ENCODE measurements at regions not wholly inside any gene's neighbourhood (a gene's known extent, or its start where the extent isn't known, plus 50 kb on each side); places are given as distances from the start of the nearest gene placed in this dataset.
"Not testable (repeated sequence)": the region's sequence is repeated elsewhere in the genome, so short reads cannot be mapped to it uniquely, and the experiment has no call there.

DNA sequence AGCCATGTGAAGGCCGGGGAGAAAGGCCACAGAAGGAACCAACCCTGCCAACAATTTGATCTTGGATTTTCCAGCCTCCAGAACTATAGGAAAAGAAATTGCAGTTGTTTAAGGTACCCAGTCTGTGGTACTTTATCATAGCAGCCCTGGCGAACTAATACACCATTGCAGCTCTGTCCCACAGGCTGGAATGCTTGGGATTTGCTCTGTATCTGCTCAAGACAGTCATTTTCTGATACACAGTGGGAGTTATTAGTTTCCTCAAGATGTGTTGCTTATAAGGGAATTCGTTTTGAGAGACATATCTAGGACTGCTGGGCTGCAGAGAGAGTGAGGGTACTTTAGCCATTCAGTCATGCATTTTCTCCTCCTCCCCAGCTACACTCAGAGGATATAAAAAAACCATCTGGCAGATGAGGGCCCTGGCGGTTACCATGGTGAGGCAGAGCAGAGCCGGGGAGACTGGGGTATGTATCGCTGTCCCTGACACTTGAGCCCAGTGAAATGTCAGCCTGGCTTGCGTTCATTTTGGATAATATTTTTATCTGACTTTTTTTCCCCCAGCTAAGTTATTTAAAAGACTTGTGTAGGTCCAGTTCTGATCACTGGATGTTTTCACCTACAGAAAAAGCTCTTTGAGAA, 104.6 kb downstream of the DIRAS3 start:
- DNase-seq: peak; percentile 92

DNA sequence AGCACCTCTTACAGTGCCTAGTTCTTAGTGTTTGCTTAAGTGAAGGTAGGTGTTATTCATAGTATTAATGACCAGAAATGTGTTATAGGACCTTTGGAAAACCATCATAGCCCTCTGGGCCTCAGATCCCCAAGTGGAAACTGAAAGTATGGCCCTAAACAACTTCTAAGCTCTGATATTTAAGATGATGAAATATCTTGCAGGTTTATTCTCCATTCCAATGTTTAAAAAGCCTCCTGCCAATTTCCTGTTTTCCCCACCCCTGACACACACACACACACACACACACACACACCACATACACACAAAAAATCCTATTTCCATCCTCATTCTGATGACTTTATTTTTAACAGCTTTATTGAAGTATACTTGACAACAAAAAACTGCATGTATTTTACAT, 108.2 kb downstream of the DIRAS3 start:
- no peak for DNase-seq

DNA sequence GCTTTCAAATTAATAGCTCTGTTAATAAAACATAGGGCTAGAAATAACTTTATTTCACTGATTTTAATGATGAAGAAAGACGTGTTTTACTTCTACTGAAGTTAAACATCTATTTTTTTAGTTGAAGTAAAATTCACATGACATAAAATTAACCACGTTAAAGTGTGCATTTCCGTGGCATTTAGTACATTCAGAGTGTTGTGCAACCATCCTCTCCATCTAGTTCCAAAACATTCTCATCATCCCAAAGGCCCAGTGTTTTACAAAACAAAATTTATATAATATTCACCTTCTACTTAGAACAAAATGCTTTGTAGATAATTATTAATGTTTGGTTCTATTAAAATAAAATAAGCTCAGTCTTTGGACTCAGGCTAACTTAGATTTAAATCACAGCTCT, 108.5 kb upstream of the GNG12 start:
- DNase-seq: no peak

DNA sequence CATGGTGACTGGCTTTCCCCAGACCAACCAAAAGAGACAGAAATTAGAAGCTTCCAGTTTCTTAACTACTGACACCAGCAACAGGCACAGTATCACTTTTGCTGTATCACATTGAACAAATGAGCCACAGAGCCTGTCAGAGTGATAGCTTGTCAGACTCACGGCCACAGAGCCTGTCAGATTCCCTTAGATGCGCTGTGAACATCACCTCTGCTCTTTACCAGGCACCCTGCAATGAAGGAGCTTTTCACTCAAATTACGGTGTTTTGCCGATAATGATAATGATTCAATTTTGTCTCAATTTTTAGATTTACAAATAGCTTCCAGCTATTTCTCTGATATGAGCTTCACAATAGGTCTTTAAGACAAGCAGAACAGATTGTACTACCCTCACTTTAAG, 107.9 kb upstream of the GNG12 start:
- DNase-seq: no peak

DNA sequence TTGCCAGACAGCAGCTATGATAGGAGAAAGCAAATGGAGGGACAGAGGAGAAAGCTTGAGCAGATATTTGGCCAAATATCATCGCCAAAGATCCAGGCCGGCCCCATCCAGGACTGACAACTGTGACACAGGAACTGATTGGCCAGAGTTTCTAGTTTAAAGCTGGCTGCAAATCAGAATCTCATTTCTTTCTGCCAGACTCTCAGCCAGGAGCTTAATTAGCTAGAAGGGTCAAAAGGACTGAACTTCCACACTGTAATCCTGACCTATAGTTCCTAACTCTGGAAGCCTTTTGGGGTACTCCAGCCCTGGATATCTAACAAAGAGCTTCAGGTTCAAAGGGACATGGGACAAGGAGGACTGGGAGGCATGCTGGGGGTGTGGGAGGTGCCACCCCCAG, 106.7 kb upstream of the GNG12 start:
- DNase-seq: no peak

DNA sequence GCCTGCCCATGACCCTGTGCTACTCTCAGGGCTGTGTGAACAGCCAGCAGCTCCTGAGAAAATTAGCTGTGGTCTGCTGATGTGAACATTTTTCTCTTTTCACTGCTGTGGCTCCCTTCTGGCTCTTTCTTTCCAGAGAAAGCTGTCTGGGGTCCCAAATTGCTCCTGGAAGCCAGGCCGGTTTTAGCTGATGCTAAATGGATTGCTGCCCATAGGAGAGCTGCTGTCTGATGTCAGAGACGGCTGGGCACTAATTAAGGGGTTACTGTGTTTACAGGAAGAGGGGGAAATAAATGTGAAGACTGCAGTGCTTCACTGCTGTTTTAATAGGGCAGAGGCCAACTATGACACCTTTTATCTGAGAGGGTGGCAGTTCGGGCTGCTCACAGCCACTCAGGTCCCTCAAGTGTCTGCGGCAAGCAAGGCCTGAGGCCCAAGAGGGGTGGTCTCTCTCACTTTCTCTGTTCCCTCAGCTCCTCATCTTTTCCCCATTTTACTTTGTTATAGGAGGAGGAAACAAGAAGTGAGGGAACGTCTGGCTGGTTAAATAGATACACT, 106.0 kb upstream of the GNG12 start:
- DNase-seq: no peak

DNA sequence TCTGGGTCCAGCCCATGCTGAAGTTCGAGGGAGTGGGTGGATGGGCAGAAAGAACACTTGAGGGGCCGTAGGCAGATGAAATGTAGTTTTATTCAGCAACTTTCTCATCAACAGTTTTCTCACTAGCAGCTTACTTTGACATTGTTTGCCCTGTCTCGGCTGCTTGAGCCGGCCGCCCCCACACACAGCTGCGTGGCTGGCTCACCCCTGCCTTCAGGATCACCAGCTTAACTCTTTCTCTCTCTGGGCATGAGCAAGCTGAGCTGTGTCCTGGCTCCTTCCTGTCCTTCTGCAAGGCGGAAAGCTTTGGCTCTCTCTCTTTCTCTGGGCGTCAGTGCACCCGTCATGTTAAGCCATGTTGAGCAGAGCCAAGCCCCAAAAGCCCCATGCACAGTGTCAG, 104.4 kb upstream of the GNG12 start:
- no peak for DNase-seq

DNA sequence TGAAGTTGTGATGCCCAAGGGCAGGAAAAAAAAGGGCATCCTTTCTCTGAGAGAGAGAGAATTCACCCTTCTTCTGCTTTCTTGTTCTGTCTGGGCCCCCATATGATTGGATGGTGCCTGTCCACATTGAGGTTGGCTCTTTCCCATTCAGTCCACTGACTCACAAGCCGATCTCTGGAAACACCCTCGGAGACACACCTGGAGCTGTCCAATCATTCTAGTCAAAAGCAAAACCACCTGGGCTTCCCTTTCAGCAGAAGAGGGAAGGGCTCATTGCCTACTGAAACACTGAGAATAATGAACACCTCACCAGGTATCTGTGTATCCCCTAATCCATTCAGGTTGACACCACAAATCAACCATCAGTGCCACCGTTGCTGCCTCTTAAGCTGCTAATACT, 103.7 kb upstream of the GNG12 start:
- no peak for DNase-seq

DNA sequence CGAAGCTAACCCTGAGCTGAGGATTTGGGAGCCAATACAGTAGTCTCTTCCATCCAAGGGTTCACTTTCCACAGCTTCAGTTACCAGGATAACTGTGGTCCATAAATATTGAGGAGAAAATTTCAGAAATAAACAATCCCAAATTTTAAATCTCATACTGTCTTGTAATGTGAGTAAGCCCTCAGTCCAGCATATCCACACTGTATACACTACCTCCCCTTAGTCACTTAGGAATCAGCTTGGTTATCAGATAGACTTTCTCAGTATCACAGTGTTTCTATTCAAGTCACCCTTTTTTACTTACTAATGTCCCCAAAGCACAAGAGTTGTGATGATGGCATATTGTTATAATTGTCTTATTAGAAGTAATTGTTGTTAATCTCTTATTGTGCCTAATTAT, 102.3 kb upstream of the GNG12 start:
- no peak for DNase-seq

DNA sequence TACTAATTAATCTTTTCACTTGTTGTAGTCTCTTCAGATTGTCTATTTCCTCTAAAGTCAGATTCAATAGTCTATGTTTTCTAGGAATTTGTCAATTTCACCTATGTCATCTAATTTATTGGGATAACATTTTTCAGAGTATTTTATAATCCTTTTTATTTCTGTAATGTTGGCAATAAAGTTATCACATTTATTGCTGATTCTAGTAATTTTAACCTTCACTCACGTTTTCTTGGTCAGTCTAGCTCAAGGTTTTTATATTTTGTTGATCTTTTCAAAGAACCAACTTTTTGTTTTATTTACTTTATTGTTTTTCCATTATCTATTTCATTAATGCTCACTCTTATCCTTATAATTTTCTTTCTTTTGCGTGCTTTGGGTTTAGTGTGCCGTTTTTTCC, 97.9 kb upstream of the GNG12 start:
- DNase-seq: no peak

DNA sequence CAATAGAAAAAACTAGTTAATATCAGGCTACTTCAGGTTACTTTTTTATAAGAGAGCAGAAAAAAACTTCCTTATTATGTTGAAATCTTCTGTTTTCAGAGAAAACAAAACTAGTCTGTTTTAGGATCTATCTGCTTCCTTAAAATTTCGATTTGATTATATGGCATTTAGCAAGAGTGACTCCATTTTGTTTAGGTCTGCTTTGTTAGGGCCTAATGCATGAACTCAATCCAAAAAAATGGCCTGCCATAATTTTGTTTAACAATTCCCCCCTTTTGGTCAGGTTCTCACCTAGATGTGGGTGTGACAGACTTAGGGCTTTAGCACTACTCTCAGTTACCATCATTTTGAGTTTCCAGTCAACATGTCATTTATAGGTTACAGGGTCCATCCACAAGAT, 89.8 kb upstream of the GNG12 start:
- DNase-seq: no peak

DNA sequence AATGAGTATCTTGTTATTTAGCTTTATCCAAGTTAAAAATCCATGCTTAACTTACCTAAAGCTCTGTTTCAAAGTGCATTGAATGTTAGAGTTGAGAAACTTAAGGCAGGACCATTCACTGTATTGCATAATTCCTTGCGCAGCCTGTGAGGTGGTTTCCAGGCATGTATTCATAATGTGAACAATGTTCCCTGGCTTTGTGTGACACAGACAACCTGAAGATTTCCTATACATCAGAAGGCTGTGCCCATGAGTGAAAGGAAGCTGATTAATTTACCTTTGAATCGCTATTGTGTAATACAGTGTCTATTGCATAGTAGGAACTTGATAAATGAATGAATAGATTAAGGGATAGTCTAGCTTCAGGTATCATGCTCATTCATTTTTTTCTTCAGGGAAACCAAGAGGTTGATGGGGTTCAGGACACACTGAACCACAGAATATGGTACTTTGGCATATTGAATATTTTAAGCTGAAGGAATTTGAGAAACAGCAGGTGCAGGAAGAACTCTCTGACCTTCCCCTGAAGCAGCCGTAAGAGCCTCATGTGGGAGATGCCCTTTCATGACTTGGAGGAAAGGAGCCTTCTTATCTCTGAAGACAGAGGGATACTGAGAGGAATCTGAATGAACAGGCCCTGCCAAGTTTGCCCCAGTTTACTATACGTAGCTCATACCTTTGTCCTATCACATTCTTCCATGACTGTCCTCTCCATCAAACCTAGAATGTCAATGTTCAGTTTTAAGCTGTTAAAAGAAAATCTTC, 88.6 kb upstream of the GNG12 start:
- no peak for DNase-seq

DNA sequence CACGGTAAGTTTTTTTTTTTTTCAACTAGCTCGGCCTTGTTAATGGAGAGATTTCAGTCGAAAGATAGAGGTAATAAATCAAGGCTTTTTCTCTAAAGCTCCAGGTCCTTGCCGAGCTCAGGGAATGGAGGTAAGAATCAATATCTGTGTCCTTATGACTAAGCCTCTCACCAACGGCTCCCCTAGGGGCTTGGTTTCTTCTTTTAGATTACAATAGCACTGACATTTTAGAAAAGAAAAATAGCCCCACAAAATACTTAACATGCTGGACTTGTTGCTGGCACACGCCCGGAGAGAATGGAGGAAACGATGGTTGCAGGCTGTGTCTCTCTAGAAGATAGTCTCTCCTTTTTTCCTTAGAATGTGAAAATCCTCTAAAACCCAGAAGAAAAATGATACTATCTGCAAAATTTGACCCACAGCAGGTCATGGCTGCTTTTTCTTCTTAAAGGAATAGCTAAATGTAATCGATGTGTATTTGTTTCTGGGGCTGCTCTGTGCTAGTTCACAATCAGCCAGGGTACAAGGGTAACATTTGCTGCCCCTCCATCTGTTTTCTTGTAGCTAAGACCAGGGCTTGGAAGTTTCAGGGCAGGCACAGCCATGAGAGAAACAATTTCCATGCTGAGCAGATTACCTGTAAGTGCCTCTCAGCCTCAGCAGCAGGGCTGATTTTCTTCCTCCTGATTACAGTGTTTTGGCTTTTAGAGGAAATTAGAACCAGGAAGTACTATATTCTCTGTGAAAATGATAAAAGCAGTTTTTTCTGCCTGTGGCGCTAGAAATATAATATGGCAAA, 86.2 kb upstream of the GNG12 start:
- DNase-seq: peak; percentile 66

DNA sequence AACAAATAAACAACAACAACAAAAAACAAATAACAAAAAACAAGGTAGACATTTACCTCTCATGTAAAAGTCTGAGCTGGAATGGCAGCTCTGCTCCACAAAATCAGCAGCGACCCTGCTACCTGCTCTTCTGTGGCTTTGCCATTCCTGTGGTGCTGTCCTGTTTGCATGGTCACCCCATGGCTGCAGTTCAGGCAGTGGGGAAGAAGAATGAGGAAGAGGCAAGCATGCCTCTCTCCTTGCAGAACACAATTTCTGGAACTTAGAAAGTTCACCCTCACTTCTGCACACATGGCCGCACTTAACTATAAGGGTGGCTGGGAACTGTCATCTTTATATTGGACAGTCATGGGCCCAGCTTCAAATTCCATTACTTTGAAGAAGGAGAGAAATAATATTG, 84.8 kb upstream of the GNG12 start:
- no peak for DNase-seq

DNA sequence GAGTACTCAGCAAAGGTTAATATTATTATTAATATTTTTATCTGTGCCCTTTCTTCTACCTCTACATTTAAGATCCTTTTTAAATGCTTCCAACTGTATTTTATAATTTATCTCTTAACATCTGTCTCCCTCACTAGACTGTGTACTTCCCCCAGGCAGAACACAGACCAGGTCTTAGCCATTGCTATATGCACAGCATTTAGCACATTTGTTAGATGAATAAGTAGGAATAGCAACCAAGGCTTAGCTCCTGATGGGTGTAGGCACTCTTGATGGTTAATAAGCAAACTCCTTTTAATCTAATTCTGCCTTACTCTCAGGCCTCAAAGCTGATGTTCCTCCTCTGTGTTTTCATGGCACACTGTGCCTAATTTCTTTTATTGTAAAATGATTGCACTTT, 83.7 kb upstream of the GNG12 start:
- no peak for DNase-seq

DNA sequence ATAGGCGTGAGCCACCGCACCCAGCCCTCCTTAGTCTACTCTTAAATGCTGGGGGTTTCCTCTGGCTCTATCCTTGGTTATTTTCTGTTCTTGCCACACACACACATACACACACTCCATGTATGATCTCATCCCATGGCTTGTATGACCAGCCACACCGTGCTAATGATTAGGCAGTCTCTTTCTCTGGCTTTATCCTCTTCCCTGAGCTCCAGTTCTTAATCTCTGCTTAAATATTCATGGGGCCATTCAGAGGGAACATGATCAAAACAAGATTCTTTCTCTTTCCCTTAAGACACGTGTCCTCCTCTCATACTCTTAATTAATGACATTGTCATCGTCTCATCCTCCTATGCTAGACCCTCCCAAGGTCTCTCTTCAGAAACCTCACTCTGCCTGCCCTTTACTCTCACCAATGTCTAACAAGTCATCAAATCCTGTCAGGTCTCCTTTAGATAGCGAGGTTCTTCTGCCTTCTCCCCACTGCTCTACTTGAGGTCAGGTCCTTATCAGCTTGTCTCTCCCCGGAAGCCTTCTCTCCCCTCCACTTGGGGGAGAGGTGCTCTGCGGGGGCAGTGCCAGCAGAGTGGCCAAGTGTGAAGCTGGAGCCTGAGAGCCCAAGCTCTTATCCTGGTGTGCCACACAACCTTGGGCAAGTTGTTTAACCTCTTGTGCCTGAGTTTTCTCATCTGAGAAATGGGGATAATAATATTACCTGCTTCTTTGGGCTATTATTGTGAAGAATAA, 83.0 kb upstream of the GNG12 start:
- DNase-seq: no peak

DNA sequence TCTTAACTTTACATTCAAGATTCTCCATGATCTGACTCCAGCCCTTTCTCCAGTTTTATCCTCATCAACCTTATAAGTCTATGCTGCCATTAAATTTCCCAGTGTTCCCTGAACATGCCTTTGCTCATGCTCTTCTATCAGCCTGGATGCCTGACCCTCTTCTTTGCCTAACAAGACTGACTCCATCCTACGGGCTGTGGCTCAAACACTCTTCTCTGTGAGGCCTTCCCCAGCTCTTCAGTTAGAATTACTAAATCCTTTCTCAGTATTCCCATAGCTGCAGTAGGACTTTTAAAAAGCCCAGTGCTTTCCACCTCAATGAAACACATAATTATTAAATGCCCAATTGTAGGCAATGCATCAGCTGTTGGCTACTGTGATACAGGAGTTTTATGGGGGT, 76.5 kb upstream of the GNG12 start:
- no peak for DNase-seq

DNA sequence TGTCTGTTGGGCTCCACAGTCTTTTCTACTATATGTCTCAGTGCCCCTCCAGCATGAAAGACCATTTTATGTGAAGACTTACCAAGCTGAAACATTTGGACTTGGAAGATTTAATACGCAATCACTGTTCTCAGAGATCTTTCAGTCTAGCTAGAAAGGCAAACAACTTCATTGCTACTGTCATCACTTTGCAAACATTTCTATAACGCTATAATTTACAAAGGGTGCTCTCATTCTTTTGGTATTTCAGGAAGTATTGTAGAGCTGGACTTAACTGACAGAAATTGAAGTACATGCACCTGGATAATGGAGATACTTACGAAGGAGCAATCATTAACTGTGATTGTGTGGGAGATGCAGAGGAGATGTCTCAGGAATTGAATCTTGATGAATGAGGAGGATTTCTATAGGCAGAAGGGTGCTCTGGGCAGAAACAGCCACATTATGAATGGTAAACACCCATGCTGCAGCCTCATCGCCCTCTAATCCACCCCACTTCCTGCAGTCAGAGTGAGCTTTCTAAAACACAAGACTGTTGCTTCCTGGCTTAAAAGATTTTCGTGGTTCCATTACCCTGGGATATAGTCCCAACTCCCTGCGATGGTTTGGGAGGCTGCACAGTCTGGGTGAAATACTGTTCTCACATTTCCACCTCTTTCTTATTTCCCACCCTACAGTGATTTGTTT, 75.1 kb upstream of the GNG12 start:
- no peak for DNase-seq

DNA sequence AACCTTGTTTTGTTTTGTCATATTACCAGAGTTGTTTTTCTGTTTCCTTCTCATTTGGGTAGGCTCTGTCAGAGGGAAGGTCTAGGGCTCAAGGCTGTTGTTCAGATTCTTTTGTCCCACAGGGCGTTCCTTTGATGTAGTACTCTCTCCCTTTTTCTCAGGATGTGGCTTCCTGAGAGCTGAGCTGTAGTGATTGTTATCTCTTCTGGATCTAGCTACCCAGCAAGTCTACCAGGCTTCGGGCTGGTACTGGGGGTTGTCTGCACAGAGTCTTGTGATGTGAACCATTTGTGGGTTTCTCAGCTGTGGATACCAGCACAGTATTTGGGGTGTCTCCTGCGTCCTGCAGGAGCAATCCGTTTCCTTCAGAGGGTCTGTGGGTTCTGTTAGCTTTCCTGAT, 74.2 kb upstream of the GNG12 start:
- not testable (repeated sequence) for DNase-seq

DNA sequence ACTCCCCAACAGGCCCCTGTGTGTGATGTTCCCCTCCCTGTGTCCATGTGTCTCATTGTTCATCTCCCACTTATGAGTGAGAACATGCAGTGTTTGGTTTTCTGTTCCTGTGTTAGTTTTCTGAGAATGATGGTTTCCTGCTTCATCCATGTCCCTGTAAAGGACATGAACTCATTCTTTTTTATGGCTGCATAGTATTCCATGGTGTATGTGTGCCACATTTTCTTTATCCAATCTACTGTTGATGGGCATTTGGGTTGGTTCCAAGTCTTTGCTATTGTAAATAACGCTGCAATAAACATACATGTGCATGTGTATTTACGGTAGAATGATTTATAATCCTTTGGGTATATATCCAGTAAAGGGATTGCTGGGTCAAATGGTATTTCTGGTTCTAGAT, 72.7 kb upstream of the GNG12 start:
- DNase-seq: not testable (repeated sequence)

DNA sequence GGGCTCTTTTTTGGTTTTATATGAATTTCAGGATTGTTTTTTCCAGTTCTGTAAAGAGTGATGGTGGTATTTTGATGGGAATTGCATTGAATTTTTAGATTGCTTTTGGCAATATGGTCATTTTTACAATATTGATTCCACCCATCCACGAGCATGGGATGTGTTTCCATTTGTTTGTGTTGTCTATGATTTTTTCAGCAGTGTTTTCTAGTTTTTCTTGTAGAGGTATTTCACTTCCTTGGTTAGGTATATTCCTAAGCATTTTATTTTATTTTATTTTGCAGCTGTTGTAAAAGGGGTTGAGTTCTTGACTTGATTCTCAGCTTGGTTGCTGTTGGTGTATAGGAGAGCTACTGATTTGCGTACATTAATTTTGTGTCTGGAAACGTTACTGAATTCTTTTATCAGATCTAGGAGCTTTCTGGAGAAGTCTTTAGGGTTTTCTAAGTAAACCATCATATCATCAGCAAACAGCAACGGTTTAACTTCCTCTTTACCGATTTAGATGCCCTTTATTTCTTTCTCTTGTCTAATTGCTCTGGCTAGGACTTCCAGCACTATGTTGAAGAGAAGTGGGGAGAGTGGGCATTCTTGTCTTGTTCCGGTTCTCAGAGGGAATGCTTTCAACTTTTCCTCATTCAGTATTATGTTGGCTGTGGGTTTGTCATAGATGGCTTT, 69.4 kb upstream of the GNG12 start:
- not testable (repeated sequence) for DNase-seq

All from NCI-H2171 treated with DMSO at 0.1 percent for 48 hours (cell line).